HEK293 (cell line): ENCODE measurements at regions not wholly inside any gene's neighbourhood (a gene's known extent, or its start where the extent isn't known, plus 50 kb on each side); places are given as distances from the start of the nearest gene placed in this dataset.

Experiments
- CTCF ChIA-PET: fragments of 350-600 bp; formaldehyde crosslinking; extraction: SDS; loops from one replicate; lab custom pipeline; 2021; ENCODE audit warnings: antibody characterized with exemption; lab: Yijun Ruan, JAX
- POLR2A ChIA-PET: fragments of 300-600 bp; formaldehyde crosslinking; extraction: SDS; loops from one replicate; lab custom pipeline; 2020; ENCODE audit warnings: antibody characterized with exemption, inconsistent platforms; lab: Yijun Ruan, JAX
- H3K27ac ChIP-seq: fragments of 200-500 bp; sonication (Bioruptor generic); 2 replicates; pipeline ENCODE4 v1.5.1; 2014; ENCODE audit warnings: low read depth, low read length, control low read depth, inconsistent platforms; ENCODE audit errors: extremely low read depth
- H3K36me3 ChIP-seq, 2 experiments: fragments of 200-500 bp in 1 of 2; sonication (Bioruptor generic) in 1 of 2; 1 replicate in 1 of 2; 2 replicates in 1 of 2; pipeline ENCODE4 v1.5.1; 2014 to 2017; ENCODE audit warnings: inconsistent platforms in 2 of 2, low read length in 2 of 2; ENCODE audit not compliant: control insufficient read depth in 2 of 2, insufficient read depth in 1 of 2
- H3K4me1 ChIP-seq: fragments of 200-500 bp; sonication (Bioruptor generic); 2 replicates; pipeline ENCODE4 v1.5.1; 2014; ENCODE audit warnings: mild to moderate bottlenecking, low read length, inconsistent platforms; ENCODE audit not compliant: control insufficient read depth, insufficient read depth
- H3K4me3 ChIP-seq: 2 replicates; pipeline ENCODE4 v1.5.1; 2011; ENCODE audit warnings: low read depth, mild to moderate bottlenecking, control low read depth, low read length, moderate library complexity
- H3K9me3 ChIP-seq: fragments of 200-500 bp; sonication (Bioruptor generic); 2 replicates; pipeline ENCODE4 v1.5.1; 2014; ENCODE audit warnings: low read depth, low read length, inconsistent platforms; ENCODE audit not compliant: control insufficient read depth, insufficient read depth
- HOXA7 ChIP-seq: sonication (generic); formaldehyde crosslinking; IDR thresholded peaks from 2 replicates; pipeline ENCODE4 v1.8.1; 2022; ENCODE audit warnings: missing genetic modification reagents, borderline replicate concordance
- PRDM10 ChIP-seq: fragments of 450-650 bp; formaldehyde crosslinking; IDR thresholded peaks from 2 replicates; pipeline ENCODE4 v1.5.1; 2016; ENCODE audit warnings: missing biosample characterization, missing genetic modification characterization
- PRDM6 ChIP-seq: fragments of 450-650 bp; formaldehyde crosslinking; IDR thresholded peaks from 2 replicates; pipeline ENCODE4 v1.5.1; 2017; ENCODE audit warnings: missing biosample characterization, missing genetic modification characterization
- TRIM28 ChIP-seq: IDR thresholded peaks from 2 replicates; pipeline ENCODE4 v1.6.1; 2011; ENCODE audit warnings: low read length, control low read depth, borderline replicate concordance
- ZBTB26 ChIP-seq: fragments of 450-650 bp; formaldehyde crosslinking; optimal IDR thresholded peaks from 2 replicates; pipeline ENCODE3; 2016; ENCODE audit warnings: missing biosample characterization, mild to moderate bottlenecking, missing genetic modification characterization
- ZEB2 ChIP-seq: fragments of 450-650 bp; formaldehyde crosslinking; IDR thresholded peaks from 2 replicates; pipeline ENCODE4 v1.5.1; 2016; ENCODE audit warnings: missing biosample characterization, missing genetic modification characterization
- ZFP3 ChIP-seq: fragments of 450-650 bp; formaldehyde crosslinking; IDR thresholded peaks from 2 replicates; pipeline ENCODE4 v1.5.1; 2016; ENCODE audit warnings: low read depth, missing biosample characterization, missing genetic modification characterization
- ZFP37 ChIP-seq: fragments of 450-650 bp; formaldehyde crosslinking; IDR thresholded peaks from 2 replicates; pipeline ENCODE4 v1.5.1; 2016; ENCODE audit warnings: missing biosample characterization, missing genetic modification characterization
- ZFP69B ChIP-seq: fragments of 450-650 bp; formaldehyde crosslinking; IDR thresholded peaks from 2 replicates; pipeline ENCODE4 v1.5.1; 2016; ENCODE audit warnings: missing biosample characterization, missing genetic modification characterization
- ZNF114 ChIP-seq: fragments of 450-650 bp; formaldehyde crosslinking; IDR thresholded peaks from 2 replicates; pipeline ENCODE4 v1.5.0; 2017; ENCODE audit warnings: missing biosample characterization, missing genetic modification characterization
- ZNF138 ChIP-seq: fragments of 450-650 bp; formaldehyde crosslinking; IDR thresholded peaks from 2 replicates; pipeline ENCODE4 v1.5.1; 2016; ENCODE audit warnings: missing biosample characterization, missing genetic modification characterization, borderline replicate concordance
- ZNF157 ChIP-seq: fragments of 450-650 bp; formaldehyde crosslinking; IDR thresholded peaks from 2 replicates; pipeline ENCODE4 v1.5.1; 2016; ENCODE audit warnings: missing biosample characterization, missing genetic modification characterization
- ZNF19 ChIP-seq: fragments of 450-650 bp; formaldehyde crosslinking; IDR thresholded peaks from 2 replicates; pipeline ENCODE4; 2016; ENCODE audit warnings: missing biosample characterization, missing genetic modification characterization, low read depth
- ZNF223 ChIP-seq: fragments of 450-650 bp; formaldehyde crosslinking; IDR thresholded peaks from 2 replicates; pipeline ENCODE4 v1.5.1; 2016; ENCODE audit warnings: missing biosample characterization, missing genetic modification characterization
- ZNF248 ChIP-seq: fragments of 450-650 bp; formaldehyde crosslinking; IDR thresholded peaks from 2 replicates; pipeline ENCODE4 v1.5.1; 2017; ENCODE audit warnings: missing biosample characterization, missing genetic modification characterization
- ZNF311 ChIP-seq: fragments of 450-650 bp; formaldehyde crosslinking; IDR thresholded peaks from 2 replicates; pipeline ENCODE4 v1.5.1; 2017; ENCODE audit warnings: missing biosample characterization, missing genetic modification characterization, borderline replicate concordance
- ZNF404 ChIP-seq: fragments of 450-650 bp; formaldehyde crosslinking; IDR thresholded peaks from 2 replicates; pipeline ENCODE4 v1.5.1; 2017; ENCODE audit warnings: missing biosample characterization, missing genetic modification characterization
- ZNF416 ChIP-seq: fragments of 450-650 bp; formaldehyde crosslinking; IDR thresholded peaks from 2 replicates; pipeline ENCODE4 v1.5.1; 2016; ENCODE audit warnings: missing biosample characterization, missing genetic modification characterization
- ZNF473 ChIP-seq: fragments of 450-650 bp; formaldehyde crosslinking; IDR thresholded peaks from 2 replicates; pipeline ENCODE4 v1.5.1; 2017; ENCODE audit warnings: missing biosample characterization, missing genetic modification characterization
- ZNF585B ChIP-seq: fragments of 450-650 bp; formaldehyde crosslinking; IDR thresholded peaks from 2 replicates; pipeline ENCODE4 v1.5.1; 2016; ENCODE audit warnings: missing biosample characterization, missing genetic modification characterization
- ZNF623 ChIP-seq: fragments of 450-650 bp; formaldehyde crosslinking; IDR thresholded peaks from 2 replicates; pipeline ENCODE4 v1.5.1; 2016; ENCODE audit warnings: missing biosample characterization, missing genetic modification characterization
- ZNF645 ChIP-seq: fragments of 450-650 bp; formaldehyde crosslinking; IDR thresholded peaks from 2 replicates; pipeline ENCODE4; 2016; ENCODE audit warnings: missing biosample characterization, missing genetic modification characterization
- ZNF677 ChIP-seq: fragments of 450-650 bp; IDR thresholded peaks from 2 replicates; pipeline ENCODE4 v1.5.0; 2018; ENCODE audit warnings: missing biosample characterization, mild to moderate bottlenecking, missing genetic modification characterization, moderate library complexity
- ZNF707 ChIP-seq: fragments of 450-650 bp; formaldehyde crosslinking; IDR thresholded peaks from 2 replicates; pipeline ENCODE4 v1.5.1; 2016; ENCODE audit warnings: missing biosample characterization, missing genetic modification characterization
- ZNF747 ChIP-seq: fragments of 450-650 bp; formaldehyde crosslinking; IDR thresholded peaks from 2 replicates; pipeline ENCODE4 v1.5.1; 2016; ENCODE audit warnings: missing biosample characterization, missing genetic modification characterization
- ZNF76 ChIP-seq: fragments of 450-650 bp; formaldehyde crosslinking; IDR thresholded peaks from 2 replicates; pipeline ENCODE4; 2016; ENCODE audit warnings: low read depth, missing biosample characterization, missing genetic modification characterization, borderline replicate concordance
- ZNF776 ChIP-seq: fragments of 450-650 bp; formaldehyde crosslinking; IDR thresholded peaks from 2 replicates; pipeline ENCODE4 v1.5.0; 2017; ENCODE audit warnings: missing biosample characterization, missing genetic modification characterization, borderline replicate concordance
- ZXDB ChIP-seq: fragments of 450-650 bp; formaldehyde crosslinking; IDR thresholded peaks from 2 replicates; pipeline ENCODE4 v1.5.1; 2016; ENCODE audit warnings: missing biosample characterization, missing genetic modification characterization

- no peak for TF ChIP-seq ZBTB26 (tag by site-specific recombination)
- TF ChIP-seq ZNF473 (tag by site-specific recombination) = no peak
- no peak for TF ChIP-seq ZNF585B (tag by site-specific recombination)
- no peak for TF ChIP-seq ZNF114 (tag by site-specific recombination)
Measured at GRCh38 chr7:89773611-89774010, 380.7 kb upstream of the STEAP1 start (continued).

GRCh38 chr7:89775459-89775858, 378.8 kb upstream of the STEAP1 start:
- ChIA-PET CTCF (no interaction called here), POLR2A (no interaction called here)
- no peaks in the 10 kb centered on the region for H3K9me3 ChIP-seq
- H3K4me1 ChIP-seq = no peaks in the 10 kb centered on the region
- no peak overlapping the region for H3K4me3 ChIP-seq
- no peak overlapping the region for H3K27ac ChIP-seq
- TF ChIP-seq ZXDB (no peak), ZNF416 (tag by site-specific recombination) (no peak), ZNF76 (tag by site-specific recombination) (no peak), HOXA7 (CRISPR knock-in tag) (no peak), ZNF776 (tag by site-specific recombination) (no peak), ZNF623 (no peak), ZNF677 (no peak), ZNF311 (tag by site-specific recombination) (no peak)
- H3K36me3 ChIP-seq = no peaks in the 10 kb centered on the region

GRCh38 chr7:89776980-89777379, 377.3 kb upstream of the STEAP1 start:
- Histone ChIP-seq H3K4me1 (no peaks in the 10 kb centered on the region), H3K4me3 (no peak overlapping the region), H3K36me3 (no peaks in the 10 kb centered on the region), H3K27ac (no peak overlapping the region), H3K9me3 (no peaks in the 10 kb centered on the region)
- ChIA-PET POLR2A (no interaction called here), CTCF (no interaction called here)
- no peak for TF ChIP-seq ZNF248 (tag by site-specific recombination)
- TF ChIP-seq ZNF19 (tag by site-specific recombination) = no peak
- no peak for TF ChIP-seq ZFP3 (tag by site-specific recombination)
- no peak for TF ChIP-seq ZNF404
- no peak for TF ChIP-seq ZEB2
- no peak for TF ChIP-seq ZNF645 (tag by site-specific recombination)
- TF ChIP-seq ZNF157 (tag by site-specific recombination) = no peak
- TF ChIP-seq ZNF707 (tag by site-specific recombination) = no peak
- TF ChIP-seq PRDM6 = no peak
- no peak for TF ChIP-seq TRIM28
- TF ChIP-seq PRDM10 (tag by site-specific recombination) = no peak
- no peak for TF ChIP-seq ZNF223
- TF ChIP-seq ZNF747 (tag by site-specific recombination) = no peak
- TF ChIP-seq ZFP37 = no peak
- TF ChIP-seq ZFP69B = no peak
- TF ChIP-seq ZNF138 = no peak
